AG08395 (cell line): ENCODE measurements at regions not wholly inside any gene's neighbourhood (a gene's known extent, or its start where the extent isn't known, plus 50 kb on each side); places are given as distances from the start of the nearest gene placed in this dataset.

ENCODE experiments used
- DNase-seq: peaks from one replicate; pipeline ENCODE4 v3.0.0; 2012; ENCODE audit warnings: mixed read lengths, low spot score

GRCh38 chr14:101230161-101230850, 326.8 kb upstream of the RTL1 start:
- DNase-seq = no peak

GRCh38 chr14:101230851-101231550, 327.5 kb upstream of the RTL1 start:
- DNase-seq = no peak

GRCh38 chr14:101231828-101232227, 328.3 kb upstream of the RTL1 start:
- DNase-seq = no peak

- DNase-seq = no peak
These were observed 328.8 kb upstream of the DIO3 start for GRCh38 chr14:101232340-101233020.

DNA sequence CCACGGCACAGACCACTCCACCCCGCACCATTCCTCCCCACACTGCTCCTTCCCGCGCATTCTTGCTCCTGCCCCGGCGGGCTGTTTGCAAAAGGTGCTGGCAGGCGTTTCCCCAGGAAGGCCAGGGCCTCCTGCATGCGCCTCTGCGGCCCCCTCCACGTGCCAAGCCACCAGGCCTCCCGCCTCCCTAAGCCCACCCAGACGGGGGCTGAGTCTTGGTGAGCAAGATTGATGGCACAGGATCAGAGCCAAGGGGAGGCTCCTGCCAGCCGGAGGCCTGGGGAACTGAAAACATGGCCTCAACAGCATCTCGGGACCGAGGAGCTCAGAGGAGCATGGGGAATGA, 328.3 kb upstream of the DIO3 start:
- no peak for DNase-seq

GRCh38 chr14:101233391-101233790, 327.9 kb upstream of the DIO3 start:
- no peak for DNase-seq

DNA sequence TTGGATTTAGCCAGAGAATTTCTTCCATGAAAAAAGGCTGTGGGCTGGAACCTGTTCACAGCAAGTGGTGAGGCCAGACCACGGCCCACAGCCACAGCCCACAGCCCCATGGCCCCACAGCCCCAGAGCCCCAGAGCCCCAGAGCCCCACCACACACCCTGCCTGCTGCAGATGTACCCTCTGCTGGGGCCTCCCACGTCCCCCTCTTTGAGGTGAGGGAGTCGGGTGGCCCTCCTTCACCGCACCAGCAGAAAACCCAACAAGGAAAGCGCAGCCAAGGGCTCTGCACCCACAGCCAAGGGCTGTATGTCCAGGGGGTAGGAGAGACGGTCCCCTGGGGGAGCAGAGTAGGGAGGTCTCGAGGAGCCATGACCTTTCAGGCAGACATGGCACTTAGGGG, 327.5 kb upstream of the DIO3 start:
- no peak for DNase-seq

DNA sequence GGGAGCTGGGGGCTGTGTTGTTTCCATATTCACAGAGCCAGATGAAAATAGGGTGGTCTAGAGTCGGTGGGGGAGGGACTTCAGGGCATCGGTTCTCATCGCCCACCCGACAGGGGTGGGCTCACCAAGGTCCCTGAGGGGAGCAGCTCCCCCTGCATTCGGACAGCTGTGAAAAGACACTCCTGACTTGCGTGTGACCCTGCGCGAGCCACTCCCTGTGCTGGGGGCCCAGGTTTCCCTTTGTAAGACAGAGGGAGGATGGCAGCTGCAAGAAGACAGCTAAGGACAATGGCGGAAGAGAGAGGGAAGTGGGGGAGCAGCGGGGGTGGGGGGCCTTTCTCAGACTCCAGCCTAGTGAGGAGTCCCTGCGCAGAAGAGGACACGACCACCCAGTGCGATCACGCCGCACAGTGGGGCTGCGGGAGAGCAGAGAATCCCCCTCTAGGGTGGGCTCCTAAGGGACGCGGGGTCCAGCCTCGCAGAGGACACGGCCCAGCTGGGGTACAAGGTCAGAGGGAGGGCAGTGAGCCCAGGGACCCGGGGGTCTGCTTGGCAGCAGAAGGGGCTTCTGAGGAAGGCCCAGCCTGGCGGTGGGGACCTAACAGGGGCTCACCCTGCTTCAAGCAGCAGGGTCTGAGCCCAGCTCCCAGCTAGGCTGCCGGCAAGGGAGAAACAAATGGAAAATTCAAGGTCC, 326.9 kb upstream of the DIO3 start:
- DNase-seq = no peak

- DNase-seq = no peak
These were observed 326.3 kb upstream of the DIO3 start for GRCh38 chr14:101234999-101235334.

DNA sequence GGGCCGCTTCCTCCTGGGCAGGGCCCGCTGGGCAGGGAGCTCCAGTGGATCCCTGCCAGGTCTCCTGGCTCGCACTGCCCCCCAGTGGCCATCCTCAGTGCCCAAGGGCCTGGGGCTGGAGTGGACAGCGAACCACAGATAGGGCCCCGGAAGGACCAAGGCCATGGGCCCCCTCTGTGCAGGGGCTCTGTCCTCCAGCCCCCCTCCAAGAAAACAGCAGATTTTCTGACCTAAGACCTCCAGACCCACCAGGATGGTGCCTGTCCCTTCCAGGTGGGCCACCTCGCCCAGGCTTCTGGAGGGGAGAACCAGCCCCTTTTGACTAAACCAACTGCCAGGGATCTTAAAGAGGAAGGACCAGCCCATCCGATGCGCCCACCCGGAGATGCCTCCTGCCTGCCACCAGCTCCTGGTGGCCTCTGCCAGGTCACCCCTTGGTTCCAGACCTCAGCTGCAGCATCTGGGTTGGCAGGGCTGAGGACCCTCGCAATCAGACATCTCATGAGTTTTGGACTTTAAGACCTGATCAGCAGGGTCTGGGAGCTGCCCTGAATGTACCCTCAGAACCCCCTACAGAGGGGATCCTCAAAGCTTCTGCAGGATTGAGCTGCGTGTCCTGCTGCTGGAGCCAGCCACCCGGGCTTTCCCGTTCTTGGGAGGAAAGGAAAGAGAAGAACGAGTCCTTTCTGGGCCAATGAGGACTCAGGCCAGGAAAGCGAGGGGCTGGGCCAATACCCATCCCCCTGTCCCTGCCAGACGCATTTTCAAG, 325.8 kb upstream of the DIO3 start:
- DNase-seq = peak; percentile 71

DNA sequence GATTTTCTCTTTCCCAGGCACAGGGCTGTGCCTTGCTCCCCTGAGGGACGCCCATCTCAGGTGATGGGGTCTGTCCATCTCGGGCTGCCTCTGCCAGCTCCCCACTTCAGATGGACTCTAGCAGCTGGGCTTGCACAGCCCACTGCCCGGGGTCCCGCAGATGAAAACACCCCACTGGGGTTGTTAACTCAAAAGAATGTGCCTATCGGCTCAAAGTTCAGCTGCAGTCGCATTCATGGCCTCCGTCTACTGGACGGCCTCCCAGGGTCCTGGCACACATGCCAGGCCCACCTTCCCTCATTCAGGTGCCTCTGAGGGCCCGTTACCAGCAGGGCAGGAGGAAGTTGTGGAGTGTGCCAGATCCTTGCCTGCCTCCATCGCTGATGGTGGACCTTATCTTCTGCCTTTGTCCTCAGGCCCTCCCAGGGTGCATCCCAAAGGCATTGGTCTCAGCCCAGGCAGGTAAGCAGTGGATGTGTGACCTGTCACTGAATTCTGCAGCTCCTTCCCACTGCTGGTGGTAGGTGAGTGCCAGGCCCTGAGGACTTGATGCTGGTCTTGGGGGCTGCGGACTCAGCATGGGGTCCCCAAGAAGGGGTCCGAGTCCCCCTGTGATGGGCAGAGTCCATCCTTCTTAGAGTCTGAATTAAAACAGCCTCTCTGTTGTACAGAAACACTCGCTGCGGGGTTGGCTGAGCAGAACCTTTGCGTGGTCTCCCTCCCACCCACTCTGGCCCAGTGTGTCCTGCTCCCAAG, 324.6 kb upstream of the DIO3 start:
- no peak for DNase-seq

DNA sequence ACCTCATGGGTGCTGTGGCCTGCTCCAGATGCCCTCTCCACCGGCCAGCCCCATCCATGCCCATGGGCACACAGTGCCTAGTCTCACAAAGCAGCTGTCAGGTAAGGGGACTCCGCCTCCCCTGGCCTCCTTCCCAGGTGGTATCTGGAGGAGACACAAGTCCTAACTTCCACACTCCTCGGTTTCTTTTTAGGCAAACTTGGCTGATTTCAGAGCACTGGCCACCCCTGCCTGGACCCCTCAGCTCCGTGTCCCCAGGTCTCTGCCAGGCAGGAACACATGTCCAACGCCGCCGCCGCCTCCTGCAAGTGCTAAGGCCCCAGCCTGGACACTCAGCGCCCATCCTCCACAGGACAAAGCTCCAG, 324.1 kb upstream of the DIO3 start:
- DNase-seq = no peak

GRCh38 chr14:101239065-101239464, 322.2 kb upstream of the DIO3 start:
- no peak for DNase-seq

DNA sequence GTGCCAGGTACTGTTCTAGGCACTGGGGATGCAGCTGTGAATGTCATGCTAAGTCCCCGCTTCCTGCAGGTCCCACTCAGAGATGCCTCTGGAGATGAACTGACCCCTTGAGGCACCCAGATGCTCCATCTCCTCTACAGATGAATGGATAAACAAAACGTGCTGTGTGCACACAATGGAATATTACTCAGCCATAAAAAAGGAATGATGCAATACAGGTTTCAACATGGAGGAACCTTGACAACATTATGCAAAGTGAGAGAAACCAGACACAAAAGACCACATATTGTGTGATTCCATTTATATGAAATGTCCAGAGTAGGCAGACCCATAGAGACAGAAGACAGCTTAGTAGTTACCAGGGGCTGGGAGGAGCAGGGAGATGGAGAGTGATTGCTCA, 320.1 kb upstream of the DIO3 start:
- no peak for DNase-seq

- DNase-seq = no peak
These were observed 319.5 kb upstream of the DIO3 start for GRCh38 chr14:101241807-101242278.

DNA sequence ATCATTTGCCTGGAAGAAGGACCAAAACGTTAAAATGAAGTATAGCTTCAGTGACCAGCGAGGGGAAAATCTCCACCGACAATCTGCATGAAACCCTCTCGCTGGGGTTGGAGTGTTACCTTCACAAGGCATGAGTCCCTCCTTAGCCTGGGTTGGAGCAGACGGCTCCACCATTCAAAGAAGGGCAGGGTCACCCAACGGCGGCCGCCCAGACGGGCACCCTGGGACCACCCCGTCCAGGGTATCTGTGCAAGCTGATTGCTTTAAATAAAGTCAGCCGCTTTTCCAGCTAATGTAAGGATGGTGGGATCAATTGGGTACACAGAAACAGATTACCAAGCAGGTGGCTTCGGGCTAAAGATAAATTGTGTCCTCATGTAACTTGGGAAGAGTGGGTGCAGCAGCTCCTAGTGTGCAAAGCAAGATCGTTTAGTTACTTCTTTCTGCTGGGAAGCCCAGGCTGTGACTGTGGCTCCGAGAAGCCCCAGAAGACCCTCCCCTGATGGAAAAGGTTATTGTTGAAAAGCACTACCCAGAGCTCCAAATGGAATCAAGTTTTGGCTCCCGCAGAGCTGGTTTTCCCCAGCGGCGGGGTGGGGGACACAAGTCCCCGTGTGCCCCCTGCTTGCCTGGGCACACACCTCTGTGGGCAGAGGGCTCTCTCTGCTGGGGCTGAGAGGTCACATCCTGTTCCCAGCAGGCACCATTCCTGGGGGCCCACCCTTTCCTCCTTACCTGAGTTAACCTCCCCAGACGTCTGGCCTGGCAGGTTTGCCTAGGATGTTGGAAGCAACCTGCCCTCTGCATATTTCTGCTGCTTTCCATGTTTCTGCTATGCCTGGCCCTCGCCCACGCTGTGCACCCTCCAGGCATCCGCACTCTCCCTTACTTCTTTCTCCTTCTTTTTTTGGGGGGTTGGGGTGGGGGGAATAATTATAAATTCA, 318.6 kb upstream of the DIO3 start:
- DNase-seq = no peak

GRCh38 chr14:101243587-101244338, 317.5 kb upstream of the DIO3 start:
- no peak for DNase-seq

DNA sequence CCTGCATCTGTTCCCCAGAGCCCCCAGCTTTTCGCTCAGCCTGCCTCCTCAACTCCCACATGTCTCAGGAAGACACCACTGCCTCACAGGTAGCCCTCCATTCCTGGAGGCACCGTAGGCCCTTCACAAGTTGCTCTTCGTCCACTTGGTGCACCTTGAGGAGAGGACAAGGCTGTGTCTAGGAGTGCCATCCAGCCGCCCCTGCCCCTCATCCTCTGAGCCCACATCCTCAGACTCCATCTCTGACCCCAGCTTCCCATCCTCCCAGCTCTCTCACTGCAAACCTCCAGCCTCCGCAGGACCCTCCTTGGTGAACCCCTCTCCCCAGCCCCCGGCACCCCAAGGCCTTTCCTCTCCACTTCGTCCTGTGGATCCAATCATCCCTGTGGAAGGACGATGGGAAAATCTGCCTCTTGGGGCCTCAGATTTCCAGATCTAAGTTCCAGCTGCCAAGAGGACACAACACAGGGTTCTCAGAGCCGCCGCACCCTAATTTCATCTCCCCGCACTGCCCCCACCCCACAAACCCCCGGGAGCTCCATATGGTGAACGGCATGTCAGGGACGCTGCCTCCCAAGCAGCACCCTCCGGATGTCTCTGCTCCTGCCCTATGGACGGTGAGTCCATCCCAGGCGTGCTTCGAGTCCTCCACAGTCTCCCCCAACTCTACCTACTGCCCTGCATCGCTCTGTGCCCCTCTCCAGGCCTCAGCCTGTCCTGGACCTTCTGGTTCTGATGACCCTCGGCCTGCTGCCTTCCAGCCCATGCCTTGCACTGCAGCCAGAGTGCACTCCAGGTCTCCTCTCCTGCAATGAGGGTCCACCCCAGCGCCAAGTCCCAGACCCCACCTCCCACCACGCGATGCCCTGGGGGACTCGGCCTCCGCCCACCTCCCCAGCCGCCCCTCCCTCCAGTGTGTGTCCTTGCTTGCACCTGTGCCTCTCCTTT, 314.1 kb upstream of the DIO3 start:
- DNase-seq = no peak
